Panc1 (cell line): ENCODE measurements at regions not wholly inside any gene's neighbourhood (a gene's known extent, or its start where the extent isn't known, plus 50 kb on each side); places are given as distances from the start of the nearest gene placed in this dataset.

ENCODE experiments used
- ATAC-seq: fragments of 200-7000 bp; cut with Tn5 transposase; 2 replicates; pipeline ENCODE4 v1.9.1; 2020; ENCODE audit warnings: mild to moderate bottlenecking, moderate library complexity
- BruUV-seq: library from RNA; stranded (reverse); fragments of 400-500 nt; replicated peaks from 2 replicates; lab custom pipeline; 2021; lab: Mats Ljungman, UMichigan
- CTCF ChIA-PET: fragments of 300-600 bp; sonication (Branson Sonifier 250); formaldehyde crosslinking; loops from one replicate; lab custom pipeline; 2022; ENCODE audit warnings: antibody characterized with exemption; lab: Charles Lee
- POLR2A ChIA-PET: fragments of 300-600 bp; sonication (Branson Sonifier 250); formaldehyde crosslinking; loops from one replicate; lab custom pipeline; 2022; ENCODE audit warnings: antibody characterized with exemption; lab: Charles Lee
- DNase-seq: peaks from one replicate; pipeline ENCODE4 v3.0.0-alpha.2; 2010; ENCODE audit warnings: low read depth, low spot score
- H3K27ac ChIP-seq: 2 replicates; pipeline ENCODE4 v1.5.1; 2011; ENCODE audit warnings: mild to moderate bottlenecking, low read length, inconsistent platforms
- H3K27me3 ChIP-seq: fragments of 200-500 bp; sonication (Bioruptor generic); 2 replicates; pipeline ENCODE4 v1.6.0; 2014; ENCODE audit warnings: low read length, inconsistent platforms; ENCODE audit not compliant: control insufficient read depth, insufficient read depth
- H3K36me3 ChIP-seq: fragments of 200-500 bp; sonication (Bioruptor generic); 2 replicates; pipeline ENCODE4 v1.5.1; 2014; ENCODE audit warnings: inconsistent platforms, mild to moderate bottlenecking, low read length, moderate library complexity; ENCODE audit not compliant: control insufficient read depth, insufficient read depth
- H3K4me1 ChIP-seq: 2 replicates; pipeline ENCODE4 v1.5.1; 2011; ENCODE audit warnings: inconsistent platforms, mild to moderate bottlenecking, low read length, moderate library complexity; ENCODE audit not compliant: control insufficient read depth, insufficient read depth
- H3K4me3 ChIP-seq, 2 experiments: 2 replicates each; pipeline ENCODE4 v1.5.1; 2011 to 2012; ENCODE audit warnings: low read depth in 2 of 2, low read length in 2 of 2, mild to moderate bottlenecking in 2 of 2, inconsistent platforms in 1 of 2, moderate library complexity in 1 of 2
- H3K9me3 ChIP-seq: fragments of 200-500 bp; sonication (Bioruptor generic); 2 replicates; pipeline ENCODE4 v1.5.1; 2014; ENCODE audit warnings: low read depth, mild to moderate bottlenecking, inconsistent platforms, low read length, moderate library complexity; ENCODE audit not compliant: control insufficient read depth, insufficient read depth
- CTCF ChIP-seq: fragments of 450-650 bp; IDR thresholded peaks from 2 replicates; pipeline ENCODE4 v1.5.1; 2017; ENCODE audit warnings: mild to moderate bottlenecking
- POLR2AphosphoS5 ChIP-seq: IDR thresholded peaks from 2 replicates; pipeline ENCODE4 v1.6.1; 2012; ENCODE audit warnings: mild to moderate bottlenecking, low read depth, low read length, moderate library complexity
- REST ChIP-seq, 2 experiments: IDR thresholded peaks; 2 replicates each; pipeline ENCODE4 v1.6.1; 2011 to 2012; ENCODE audit warnings: low read depth in 2 of 2, control low read depth in 1 of 2, low read length in 1 of 2, mild to moderate bottlenecking in 1 of 2, moderate library complexity in 1 of 2; ENCODE audit not compliant: insufficient read depth in 1 of 2
- SIN3A ChIP-seq: IDR thresholded peaks from 2 replicates; pipeline ENCODE4 v1.6.1; 2012; ENCODE audit warnings: low read depth, mild to moderate bottlenecking, low read length, moderate library complexity, borderline replicate concordance; ENCODE audit not compliant: insufficient read depth
- TCF7L2 ChIP-seq: IDR thresholded peaks from 2 replicates; pipeline ENCODE4 v1.6.1; 2011; ENCODE audit warnings: mild to moderate bottlenecking, low read depth, low read length, inconsistent platforms
- in situ Hi-C: cut with HindIII; loops from 2 replicates; pipeline ENCODE4 v1.10.0; 2016; ENCODE audit warnings: low sequenced_read_pairs, low pct_unique_long_range_greater_than_20kb
- intact Hi-C: fragments of 100-400 bp; cut with micrococcal nuclease; formaldehyde crosslinking; loops from one replicate; pipeline ENCODE4 v1.10.0; 2022; ENCODE audit not compliant: unreplicated experiment

GRCh38 chr2:61713457-61713856 is 140.4 kb downstream of the FAM161A start:
- in situ Hi-C loops (no loop called here), intact Hi-C loops (no loop called here)
- no peaks in the 10 kb centered on the region for H3K36me3 ChIP-seq
- no peak overlapping the region for H3K4me3 ChIP-seq
- ChIA-PET CTCF (interaction anchor here (0.6 kb wide), 1 partner anchor 69 kb away, joined by 7 read pairs; no protein-coding TSS in a partner anchor), POLR2A (no interaction called here)
- no peaks in the 10 kb centered on the region for H3K9me3 ChIP-seq
- ATAC-seq (no peak), DNase-seq (no peak)
- H3K4me1 ChIP-seq: no peaks in the 10 kb centered on the region
- no peaks in the 10 kb centered on the region for H3K27me3 ChIP-seq
- TF ChIP-seq POLR2AphosphoS5 (no peak), REST (IDR thresholded peaks at IDR 0.05; ENCODE audit: insufficient read depth in 1 of 2, low read depth in 2 of 2, low read length in 1 of 2) (no peak), TCF7L2 (no peak), CTCF (no peak), SIN3A (no peak)
- no peak overlapping the region for H3K27ac ChIP-seq
- no TSS peak for BruUV-seq

GRCh38 chr2:61712060-61712459 is 141.8 kb downstream of the FAM161A start:
- no TSS peak for BruUV-seq

More at GRCh38 chr2:61712060-61712459, 141.8 kb downstream of the FAM161A start:
- Histone ChIP-seq H3K4me3 (no peak overlapping the region), H3K9me3 (no peaks in the 10 kb centered on the region), H3K4me1 (no peaks in the 10 kb centered on the region; the same call in 1 of the 2 replicates), H3K27ac (no peak overlapping the region), H3K36me3 (no peaks in the 10 kb centered on the region), H3K27me3 (no peaks in the 10 kb centered on the region)
- no peak for TF ChIP-seq TCF7L2
- no peak for TF ChIP-seq SIN3A
- TF ChIP-seq POLR2AphosphoS5: no peak
- TF ChIP-seq CTCF: no peak
- no peak for TF ChIP-seq REST (IDR thresholded peaks at IDR 0.05; ENCODE audit: insufficient read depth in 1 of 2, low read depth in 2 of 2, low read length in 1 of 2)
- DNase-seq: no peak
- intact Hi-C loops: no loop called here
- ATAC-seq: no peak
- in situ Hi-C loops: no loop called here
- POLR2A ChIA-PET: no interaction called here
- CTCF ChIA-PET: no interaction called here
